Mesendoderm (in vitro differentiated cells): ENCODE measurements at regions not wholly inside any gene's neighbourhood (a gene's known extent, or its start where the extent isn't known, plus 50 kb on each side); places are given as distances from the start of the nearest gene placed in this dataset.

Source experiments
- DNase-seq: peaks from one replicate; pipeline ENCODE4 v3.0.0; 2013
- H2AK5ac ChIP-seq: 2 replicates; pipeline ENCODE4 v1.6.1; 2013; ENCODE audit warnings: low read length, inconsistent platforms
- H2BK120ac ChIP-seq: 2 replicates; pipeline ENCODE4 v1.6.1; 2013; ENCODE audit warnings: low read depth, mild to moderate bottlenecking, low read length, moderate library complexity, mixed read lengths
- H2BK15ac ChIP-seq: replicated peaks from 2 replicates; pipeline ENCODE4 v1.6.1; 2013; ENCODE audit warnings: low read depth, mild to moderate bottlenecking, moderate library complexity
- H2BK5ac ChIP-seq: 2 replicates; pipeline ENCODE4 v1.6.1; 2013; ENCODE audit warnings: low read length, inconsistent platforms
- H3K18ac ChIP-seq: 2 replicates; pipeline ENCODE4 v1.6.1; 2013; ENCODE audit warnings: mild to moderate bottlenecking, low read length, mixed read lengths
- H3K23ac ChIP-seq: one replicate; pipeline ENCODE4 v1.6.1; 2013; ENCODE audit warnings: low read length
- H3K27ac ChIP-seq: 2 replicates; pipeline ENCODE4 v1.5.1; 2013; ENCODE audit warnings: low read depth, mild to moderate bottlenecking, inconsistent platforms, low read length, moderate library complexity
- H3K27me3 ChIP-seq: 2 replicates; pipeline ENCODE4 v1.6.1; 2013; ENCODE audit warnings: low read length, control low read depth, mild to moderate bottlenecking, inconsistent platforms; ENCODE audit not compliant: insufficient read depth, poor library complexity
- H3K36me3 ChIP-seq: 2 replicates; pipeline ENCODE4 v1.6.1; 2013; ENCODE audit warnings: low read length, inconsistent platforms; ENCODE audit not compliant: control insufficient read depth, insufficient read depth
- H3K4ac ChIP-seq: one replicate; pipeline ENCODE4 v1.6.1; 2013; ENCODE audit warnings: low read depth, mild to moderate bottlenecking, low read length, moderate library complexity
- H3K4me1 ChIP-seq: 2 replicates; pipeline ENCODE4 v1.6.1; 2013; ENCODE audit warnings: low read depth, low read length, inconsistent platforms; ENCODE audit not compliant: control insufficient read depth
- H3K4me2 ChIP-seq: 2 replicates; pipeline ENCODE4 v1.6.1; 2013; ENCODE audit warnings: low read length
- H3K4me3 ChIP-seq: 2 replicates; pipeline ENCODE4 v1.5.1; 2013; ENCODE audit warnings: mild to moderate bottlenecking, low read length
- H3K56ac ChIP-seq: one replicate; pipeline ENCODE4 v1.6.1; 2013; ENCODE audit warnings: low read length
- H3K79me1 ChIP-seq: 2 replicates; pipeline ENCODE4 v1.6.1; 2013; ENCODE audit warnings: low read length, inconsistent platforms
- H3K79me2 ChIP-seq: 2 replicates; pipeline ENCODE4 v1.6.1; 2013; ENCODE audit warnings: mild to moderate bottlenecking, low read length; ENCODE audit not compliant: control insufficient read depth, insufficient read depth
- H3K9ac ChIP-seq: 2 replicates; pipeline ENCODE4 v1.6.1; 2013; ENCODE audit warnings: low read length, inconsistent platforms
- H4K5ac ChIP-seq: one replicate; pipeline ENCODE4 v1.6.1; 2013; ENCODE audit warnings: low read length
- H4K8ac ChIP-seq: one replicate; pipeline ENCODE4 v1.6.1; 2013; ENCODE audit warnings: low read depth, mild to moderate bottlenecking, control low read depth, low read length, moderate library complexity
- WGBS: extraction: QIAGEN DNeasy Blood & Tissue Kit; methylation state at CpG from one replicate; pipeline ENCODE4 v1.1.7; 2013; ENCODE audit warnings: low lambda C conversion rate, missing lambda C conversion rate; ENCODE audit not compliant: insufficient coverage; ENCODE audit errors: extremely low coverage; 5-methylcytosine and 5-hydroxymethylcytosine counted together

GRCh38 chr5:167671176-167671575 lies 620.3 kb upstream of the WWC1 start:
- H3K4me1 ChIP-seq = no peaks in the 10 kb centered on the region
- H3K27me3 ChIP-seq = no peaks in the 10 kb centered on the region
- no peaks in the 10 kb centered on the region for H3K79me1 ChIP-seq
- H3K4ac ChIP-seq = no peak overlapping the region
- H3K27ac ChIP-seq = no peak overlapping the region
- no peak for DNase-seq
- no peak overlapping the region for H3K4me2 ChIP-seq
- no CpG with 5 or more reads among the region's 4 CpGs for WGBS
- H2AK5ac ChIP-seq = no peak overlapping the region
- H4K5ac ChIP-seq = no peak overlapping the region
- no peak overlapping the region for H3K23ac ChIP-seq
- no peaks in the 10 kb centered on the region for H3K79me2 ChIP-seq
- H3K4me3 ChIP-seq = no peak overlapping the region
- H3K9ac ChIP-seq = no peak overlapping the region
- H3K18ac ChIP-seq = no peak overlapping the region
- no peak overlapping the region for H3K56ac ChIP-seq
- H4K8ac ChIP-seq = no peak overlapping the region
- no peaks in the 10 kb centered on the region for H3K36me3 ChIP-seq
- H2BK5ac ChIP-seq = no peak overlapping the region
- peak overlapping the region; percentile 28 for H2BK120ac ChIP-seq
- no peak overlapping the region for H2BK15ac ChIP-seq

GRCh38 chr5:167673942-167674341 lies 617.5 kb upstream of the WWC1 start:
- no peaks in the 10 kb centered on the region for H3K79me1 ChIP-seq
- H3K9ac ChIP-seq = no peak overlapping the region
- H3K79me2 ChIP-seq = no peaks in the 10 kb centered on the region
- H3K4me3 ChIP-seq = no peak overlapping the region
- no peak overlapping the region for H3K23ac ChIP-seq
- H3K27ac ChIP-seq = no peak overlapping the region
- no peaks in the 10 kb centered on the region for H3K27me3 ChIP-seq
- DNase-seq = no peak
- no peak overlapping the region for H3K56ac ChIP-seq
- no peak overlapping the region for H3K4ac ChIP-seq
- H2BK15ac ChIP-seq = no peak overlapping the region
- H4K5ac ChIP-seq = no peak overlapping the region
- H3K36me3 ChIP-seq = no peaks in the 10 kb centered on the region
- H3K18ac ChIP-seq = no peak overlapping the region
- WGBS = no CpG with 5 or more reads among the region's 2 CpGs
- no peak overlapping the region for H2AK5ac ChIP-seq
- H2BK5ac ChIP-seq = no peak overlapping the region
- H3K4me2 ChIP-seq = no peak overlapping the region
- no peaks in the 10 kb centered on the region for H3K4me1 ChIP-seq
- no peak overlapping the region for H4K8ac ChIP-seq
- H2BK120ac ChIP-seq = no peak overlapping the region

GRCh38 chr5:167678481-167678880 lies 613.0 kb upstream of the WWC1 start:
- Histone ChIP-seq H3K9ac (no peak overlapping the region), H3K4me3 (no peak overlapping the region), H3K4ac (no peak overlapping the region), H3K79me1 (no peaks in the 10 kb centered on the region), H2BK5ac (no peak overlapping the region), H2BK120ac (no peak overlapping the region), H3K23ac (no peak overlapping the region), H2BK15ac (no peak overlapping the region), H2AK5ac (no peak overlapping the region), H3K4me2 (no peak overlapping the region), H3K18ac (no peak overlapping the region), H3K4me1 (no peaks in the 10 kb centered on the region), H3K36me3 (no peaks in the 10 kb centered on the region), H3K27ac (no peak overlapping the region), H3K27me3 (no peaks in the 10 kb centered on the region), H4K5ac (no peak overlapping the region), H4K8ac (no peak overlapping the region), H3K79me2 (no peaks in the 10 kb centered on the region), H3K56ac (no peak overlapping the region)
- DNase-seq = peak; percentile 79
- WGBS = no CpG with 5 or more reads among the region's 3 CpGs

- Histone ChIP-seq H2BK5ac (no peak overlapping the region), H3K27me3 (no peaks in the 10 kb centered on the region), H4K5ac (no peak overlapping the region), H3K4me3 (no peak overlapping the region), H4K8ac (no peak overlapping the region), H3K27ac (no peak overlapping the region), H2AK5ac (peak overlapping the region; percentile 19), H3K4me2 (no peak overlapping the region), H3K79me1 (no peaks in the 10 kb centered on the region), H3K36me3 (no peaks in the 10 kb centered on the region), H3K9ac (no peak overlapping the region), H2BK15ac (no peak overlapping the region), H3K56ac (no peak overlapping the region), H2BK120ac (no peak overlapping the region), H3K23ac (no peak overlapping the region), H3K18ac (no peak overlapping the region), H3K4ac (no peak overlapping the region), H3K79me2 (no peaks in the 10 kb centered on the region), H3K4me1 (no peaks in the 10 kb centered on the region)
- WGBS = no CpG with 5 or more reads among the region's 3 CpGs
- no peak for DNase-seq
Observed at GRCh38 chr5:167684251-167684650, 607.2 kb upstream of the WWC1 start.

- Histone ChIP-seq H4K5ac (no peak overlapping the region), H3K9ac (no peak overlapping the region), H2BK5ac (no peak overlapping the region), H3K4me1 (no peaks in the 10 kb centered on the region), H2BK120ac (no peak overlapping the region), H3K4me2 (no peak overlapping the region), H3K23ac (no peak overlapping the region), H2BK15ac (no peak overlapping the region), H3K36me3 (no peaks in the 10 kb centered on the region), H2AK5ac (no peak overlapping the region), H3K4ac (no peak overlapping the region), H3K27ac (no peak overlapping the region), H3K18ac (no peak overlapping the region), H3K79me1 (no peaks in the 10 kb centered on the region), H3K27me3 (no peaks in the 10 kb centered on the region), H3K56ac (no peak overlapping the region), H3K4me3 (no peak overlapping the region), H3K79me2 (no peaks in the 10 kb centered on the region), H4K8ac (no peak overlapping the region)
- DNase-seq = no peak
- WGBS = no CpG with 5 or more reads among the region's 8 CpGs
Observed at GRCh38 chr5:167688341-167689130, 602.9 kb upstream of the WWC1 start.
